Ishikawa (cell line): ENCODE measurements at regions not wholly inside any gene's neighbourhood (a gene's known extent, or its start where the extent isn't known, plus 50 kb on each side); places are given as distances from the start of the nearest gene placed in this dataset.

Experiments used
- USF1 ChIP-seq: IDR thresholded peaks from 2 replicates; pipeline ENCODE4 v1.6.1; 2012
- YY1 ChIP-seq: IDR thresholded peaks from 2 replicates; pipeline ENCODE4 v1.6.1; 2012; ENCODE audit warnings: low read depth

DNA sequence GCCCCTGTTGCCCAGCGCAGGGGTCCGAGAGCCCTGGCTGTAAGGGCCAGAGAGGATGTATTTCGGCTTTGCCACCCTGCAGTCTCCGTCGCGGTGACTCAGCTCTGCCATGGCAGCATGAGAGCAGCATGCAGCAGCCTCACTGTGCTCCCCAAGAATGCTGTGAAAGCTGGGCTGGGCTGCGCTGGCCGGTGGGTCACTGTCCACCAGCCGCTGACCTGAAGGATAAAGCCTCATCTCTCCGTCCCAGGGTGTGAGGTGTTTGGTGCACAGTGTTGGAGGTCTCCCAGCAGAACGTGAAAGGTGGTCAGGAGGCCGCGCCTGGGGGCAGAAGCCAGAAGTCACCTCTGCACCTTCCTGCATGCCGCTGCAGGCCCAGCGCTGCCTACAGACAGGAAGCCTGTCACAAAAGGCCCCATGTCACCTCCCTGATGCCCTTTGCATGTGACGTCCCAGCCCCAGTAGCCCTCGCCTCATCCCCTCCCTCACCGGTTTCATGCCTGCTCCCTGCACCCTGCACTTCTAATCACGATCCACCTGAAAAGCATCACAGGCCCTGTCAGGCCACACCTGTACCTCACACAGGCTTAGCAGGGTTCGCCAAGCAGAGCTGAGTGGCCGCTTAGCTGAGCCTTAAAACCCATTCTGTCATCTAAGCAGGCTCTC is 342.1 kb downstream of the EIPR1 start:
- no peak for TF ChIP-seq YY1
- no peak for TF ChIP-seq USF1
